Heart left ventricle (tissue), 13 donors: ENCODE measurements at regions not wholly inside any gene's neighbourhood (a gene's known extent, or its start where the extent isn't known, plus 50 kb on each side); places are given as distances from the start of the nearest gene placed in this dataset.

Source experiments
- CTCF ChIP-seq, 12 donors: fragments of 200-600 bp; sonication (generic) in 4 of 12; IDR thresholded peaks; one replicate each; pipeline versions ENCODE4 v1.5.0 to v1.8.0; 2018 to 2022; ENCODE audit warnings: antibody characterized with exemption in 12 of 12, mild to moderate bottlenecking in 5 of 12
- POLR2A ChIP-seq, 2 donors: fragments of 450-650 bp; IDR thresholded peaks; one replicate each; pipeline ENCODE4 v1.6.1; 2017; ENCODE audit warnings: antibody characterized with exemption in 2 of 2, mild to moderate bottlenecking in 2 of 2, moderate library complexity in 2 of 2
- donor health status: ischemic (EF 13 %, LVEDD 7.1; RV severe dilation, severe dysfunction).
- donor health status: DM: no; HTN: yes; CAD: no.
- donor health status: DM: no; HTN: no; CAD: no.
- donor health status: ischemic (EF 25% LVEDD 6.9; RV normal size, moderate dysfunction).
- donor health status: ischemic (EF 25% LVEDD 5.7; RV mildly dilated, moderate dysfunction).
- donor health status: ischemic (EF 35%, LVEDD 5.7; RV mildly dilated, moderate dysfunction).
- donor health status: nonischemic (EF 11% LVEDD 7.7; RV severe dilation, severe dysfunction).
- donor health status: DM: yes; HTN: yes; CAD: no.
- donor health status: PGD.
- donor health status: ischemic (EF 29% LVEDD 5.4; RV normal size, mild dysfunction).
- donor health status: nonischemic (EF 23%, LVEDD 6.1; RV moderate dilation, normal function).

- TF ChIP-seq CTCF (IDR thresholded peaks at IDR 0.05) (no peak), POLR2A (IDR thresholded peaks at IDR 0.05) (no peak)
Observed at GRCh38 chr9:20186823-20187222, 398.0 kb upstream of the SLC24A2 start.
